Spleen (tissue), 3 donors: ENCODE measurements at regions not wholly inside any gene's neighbourhood (a gene's known extent, or its start where the extent isn't known, plus 50 kb on each side); places are given as distances from the start of the nearest gene placed in this dataset.

Source experiments
- POLR2A ChIP-seq, 3 donors: fragments of 450-650 bp; IDR thresholded peaks; one replicate each; pipeline ENCODE4 v1.5.1; 2017; ENCODE audit warnings: antibody characterized with exemption in 3 of 3, mild to moderate bottlenecking in 1 of 3
- POLR2AphosphoS5 ChIP-seq, 3 donors: sonication (generic); formaldehyde crosslinking; IDR thresholded peaks; one replicate each; pipeline ENCODE4 v1.5.1; 2017; ENCODE audit warnings: antibody characterized with exemption in 3 of 3

DNA sequence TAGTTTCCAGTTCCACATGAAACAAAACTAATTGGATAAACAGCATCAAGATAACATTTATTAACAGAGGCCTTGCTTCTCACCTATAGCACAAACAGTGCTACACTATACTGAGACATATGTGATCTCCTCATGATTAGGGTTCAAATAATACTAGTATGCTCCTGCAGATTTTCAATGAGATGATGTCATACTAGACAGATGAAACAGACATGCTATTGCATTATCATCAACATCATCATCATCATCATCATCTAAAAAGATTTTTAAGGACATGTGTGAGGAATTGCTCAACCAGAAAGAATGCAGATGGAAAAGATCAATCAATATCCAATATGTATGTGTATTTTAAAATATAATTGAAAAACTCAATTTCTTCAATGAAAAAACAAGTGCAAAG, 932.3 kb downstream of the METTL15 start:
- TF ChIP-seq POLR2A (IDR thresholded peaks at IDR 0.05) (no peak), POLR2AphosphoS5 (IDR thresholded peaks at IDR 0.05) (no peak)
